SU-DHL-6 (cell line): ENCODE measurements at regions not wholly inside any gene's neighbourhood (a gene's known extent, or its start where the extent isn't known, plus 50 kb on each side); places are given as distances from the start of the nearest gene placed in this dataset.

Source experiments
- H2AFZ ChIP-seq: fragments of 200-600 bp; sonication (generic); 2 replicates; pipeline ENCODE4 v1.6.1; 2014; ENCODE audit warnings: low read depth, mild to moderate bottlenecking, moderate library complexity, mixed read lengths, antibody characterized with exemption, low read length; ENCODE audit not compliant: severe bottlenecking
- H3F3A ChIP-seq: fragments of 200-600 bp; shearing (Covaris generic); 2 replicates; pipeline ENCODE4 v1.6.0; 2016; ENCODE audit warnings: antibody characterized with exemption, mild to moderate bottlenecking; ENCODE audit not compliant: insufficient read depth
- H3K27ac ChIP-seq: fragments of 200-600 bp; sonication (generic); 2 replicates; pipeline ENCODE4 v1.5.1; 2016; ENCODE audit warnings: low read depth, mild to moderate bottlenecking, low read length, moderate library complexity, mixed read lengths
- H3K27me3 ChIP-seq: fragments of 200-600 bp; sonication (generic), shearing (Covaris generic); 2 replicates; pipeline ENCODE4 v1.6.0; 2014; ENCODE audit warnings: mild to moderate bottlenecking, low read length
- H3K36me3 ChIP-seq: fragments of 200-600 bp; sonication (generic); 2 replicates; pipeline ENCODE4 v1.6.1; 2014; ENCODE audit warnings: mild to moderate bottlenecking, low read length, mixed read lengths
- H3K4me2 ChIP-seq: fragments of 300-600, 200-600 bp; shearing (Covaris generic), sonication (generic); 2 replicates; pipeline ENCODE4 v1.6.0; 2014; ENCODE audit warnings: low read length, low read depth, mild to moderate bottlenecking; ENCODE audit not compliant: poor library complexity, severe bottlenecking
- H3K4me3 ChIP-seq: fragments of 200-600 bp; sonication (generic); 2 replicates; pipeline ENCODE4 v1.5.1; 2014; ENCODE audit warnings: antibody characterized with exemption, low read length, mild to moderate bottlenecking, mixed read lengths; ENCODE audit not compliant: insufficient read depth, poor library complexity, severe bottlenecking
- H3K79me2 ChIP-seq: fragments of 200-600 bp; sonication (generic); 2 replicates; pipeline ENCODE4 v1.6.1; 2014; ENCODE audit warnings: mild to moderate bottlenecking, low read length, moderate library complexity; ENCODE audit not compliant: insufficient read depth
- H3K9ac ChIP-seq: fragments of 200-600 bp; sonication (generic); 2 replicates; pipeline ENCODE4 v1.7.0; 2014; ENCODE audit warnings: mild to moderate bottlenecking, low read length
- H3K9me2 ChIP-seq: fragments of 200-600 bp; sonication (generic); replicated peaks from 2 replicates; pipeline ENCODE4 v1.6.1; 2014; ENCODE audit warnings: low read length; ENCODE audit not compliant: insufficient read depth
- H3K9me3 ChIP-seq: fragments of 200-600 bp; sonication (generic); 2 replicates; pipeline ENCODE4 v1.6.1; 2014; ENCODE audit warnings: low read length, mixed read lengths; ENCODE audit not compliant: insufficient read depth
- H4K20me1 ChIP-seq: fragments of 200-600 bp; sonication (generic); 2 replicates; pipeline ENCODE4 v1.6.1; 2014; ENCODE audit warnings: low read depth, mild to moderate bottlenecking, antibody characterized with exemption, low read length, moderate library complexity, mixed read lengths
- EZH2phosphoT487 ChIP-seq: fragments of 200-600 bp; sonication (generic), shearing (Covaris generic); conservative IDR thresholded peaks from 2 replicates; pipeline ENCODE4 v1.6.1; 2018; ENCODE audit warnings: mild to moderate bottlenecking, antibody characterized with exemption, low read length, moderate library complexity, mixed read lengths
- TF ChIP-seq, protein P1 (sequence below): fragments of 200-600 bp; sonication (generic); IDR thresholded peaks from one replicate; pipeline ENCODE4 v1.5.1; 2017; ENCODE audit warnings: antibody characterized with exemption, mild to moderate bottlenecking, low read length, moderate library complexity; ENCODE audit not compliant: insufficient read depth, poor library complexity, severe bottlenecking

DNA sequence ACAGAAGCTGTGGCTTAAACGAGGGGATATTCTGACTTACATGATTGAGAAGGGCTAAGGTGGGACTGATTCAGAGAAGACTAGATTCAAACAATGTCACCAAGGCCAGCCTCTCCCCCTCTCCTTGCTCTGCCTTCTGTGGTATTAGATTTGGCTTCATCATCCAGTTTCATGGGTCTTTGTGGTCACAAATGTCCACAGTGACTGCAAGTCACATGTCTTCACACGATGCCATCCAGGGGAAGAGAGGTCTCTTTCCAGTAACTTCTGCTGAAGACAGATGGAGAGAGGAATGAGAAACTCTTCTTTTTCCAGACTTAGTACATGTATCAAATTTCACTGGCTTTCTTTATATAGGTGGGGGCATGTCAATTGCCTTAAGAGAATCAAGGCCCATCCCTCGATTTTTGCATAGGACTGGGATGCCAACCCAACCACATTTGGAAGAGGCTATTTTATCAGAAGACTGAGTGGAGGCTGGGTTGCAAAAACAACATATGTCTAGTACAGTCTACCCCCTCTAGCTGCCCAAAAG lies 57.3 kb upstream of the HNF1B start:
- Histone ChIP-seq H3F3A (no peaks in the 10 kb centered on the region), H3K9ac (no peak overlapping the region), H3K4me3 (no peak overlapping the region), H3K36me3 (no peaks in the 10 kb centered on the region), H3K27ac (no peak overlapping the region), H3K9me2 (no peaks in the 10 kb centered on the region), H4K20me1 (no peaks in the 10 kb centered on the region), H3K79me2 (no peaks in the 10 kb centered on the region), H3K27me3 (no peaks in the 10 kb centered on the region), H3K9me3 (no peaks in the 10 kb centered on the region), H3K4me2 (no peak overlapping the region), H2AFZ (no peak overlapping the region)
- TF ChIP-seq, protein P1, sequence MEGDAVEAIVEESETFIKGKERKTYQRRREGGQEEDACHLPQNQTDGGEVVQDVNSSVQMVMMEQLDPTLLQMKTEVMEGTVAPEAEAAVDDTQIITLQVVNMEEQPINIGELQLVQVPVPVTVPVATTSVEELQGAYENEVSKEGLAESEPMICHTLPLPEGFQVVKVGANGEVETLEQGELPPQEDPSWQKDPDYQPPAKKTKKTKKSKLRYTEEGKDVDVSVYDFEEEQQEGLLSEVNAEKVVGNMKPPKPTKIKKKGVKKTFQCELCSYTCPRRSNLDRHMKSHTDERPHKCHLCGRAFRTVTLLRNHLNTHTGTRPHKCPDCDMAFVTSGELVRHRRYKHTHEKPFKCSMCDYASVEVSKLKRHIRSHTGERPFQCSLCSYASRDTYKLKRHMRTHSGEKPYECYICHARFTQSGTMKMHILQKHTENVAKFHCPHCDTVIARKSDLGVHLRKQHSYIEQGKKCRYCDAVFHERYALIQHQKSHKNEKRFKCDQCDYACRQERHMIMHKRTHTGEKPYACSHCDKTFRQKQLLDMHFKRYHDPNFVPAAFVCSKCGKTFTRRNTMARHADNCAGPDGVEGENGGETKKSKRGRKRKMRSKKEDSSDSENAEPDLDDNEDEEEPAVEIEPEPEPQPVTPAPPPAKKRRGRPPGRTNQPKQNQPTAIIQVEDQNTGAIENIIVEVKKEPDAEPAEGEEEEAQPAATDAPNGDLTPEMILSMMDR: no peak
- no peak for TF ChIP-seq EZH2phosphoT487

DNA sequence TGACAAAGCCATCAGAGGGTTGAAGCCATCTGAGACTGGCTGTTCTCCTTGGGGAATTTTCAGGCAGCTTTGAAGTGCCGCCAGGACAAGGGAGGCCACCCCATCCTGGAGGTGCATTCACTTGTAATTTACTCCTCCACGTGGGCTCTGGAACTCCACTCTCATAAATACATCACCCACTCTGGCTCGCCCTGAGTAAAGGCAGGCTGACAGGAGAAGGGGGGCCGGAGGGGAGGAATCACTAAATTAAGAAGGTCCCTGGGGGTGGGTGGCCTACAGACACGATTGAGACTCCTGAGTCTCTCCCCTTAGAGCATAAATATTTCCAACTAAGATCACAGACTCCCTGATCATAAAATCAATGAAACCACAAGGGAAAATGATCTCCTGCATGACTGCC lies 56.3 kb upstream of the HNF1B start:
- no peaks in the 10 kb centered on the region for H3K9me2 ChIP-seq
- TF ChIP-seq EZH2phosphoT487: no peak
- TF ChIP-seq, protein P1: no peak
- no peak overlapping the region for H3K4me2 ChIP-seq
- H3K4me3 ChIP-seq: no peak overlapping the region
- no peaks in the 10 kb centered on the region for H3K27me3 ChIP-seq
- H3K27ac ChIP-seq: no peak overlapping the region
- no peaks in the 10 kb centered on the region for H3K36me3 ChIP-seq
- no peak overlapping the region for H3K9ac ChIP-seq
- no peaks in the 10 kb centered on the region for H3K79me2 ChIP-seq
- H4K20me1 ChIP-seq: no peaks in the 10 kb centered on the region
- H2AFZ ChIP-seq: no peak overlapping the region
- no peaks in the 10 kb centered on the region for H3F3A ChIP-seq
- no peaks in the 10 kb centered on the region for H3K9me3 ChIP-seq

DNA sequence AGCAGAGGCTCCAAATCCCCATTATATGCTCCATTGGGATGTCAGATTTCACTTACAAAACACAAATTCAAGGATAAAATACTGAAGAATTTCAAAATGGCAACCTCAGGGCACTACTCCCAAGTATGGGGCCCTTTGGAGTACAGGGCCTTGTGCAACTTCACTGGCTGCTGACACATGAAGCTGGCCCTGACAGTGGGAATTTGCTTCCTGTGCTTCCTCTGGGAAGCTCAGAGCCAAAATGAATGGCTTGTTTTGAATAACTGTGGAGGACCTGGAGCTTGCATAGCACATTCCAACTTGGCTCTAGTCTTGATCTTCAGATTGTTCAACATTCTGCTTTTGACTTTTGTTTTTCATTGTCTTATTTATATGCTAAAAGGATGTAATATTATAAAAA lies 52.3 kb upstream of the HNF1B start:
- H3K27ac ChIP-seq: no peak overlapping the region
- H3K36me3 ChIP-seq: no peaks in the 10 kb centered on the region
- no peaks in the 10 kb centered on the region for H3K9me2 ChIP-seq
- H4K20me1 ChIP-seq: no peaks in the 10 kb centered on the region
- no peaks in the 10 kb centered on the region for H3F3A ChIP-seq
- H3K9ac ChIP-seq: no peak overlapping the region
- no peaks in the 10 kb centered on the region for H3K79me2 ChIP-seq
- no peak overlapping the region for H3K4me3 ChIP-seq
- H2AFZ ChIP-seq: no peak overlapping the region
- H3K9me3 ChIP-seq: no peaks in the 10 kb centered on the region
- no peaks in the 10 kb centered on the region for H3K27me3 ChIP-seq
- no peak for TF ChIP-seq EZH2phosphoT487
- TF ChIP-seq, protein P1: no peak
- no peak overlapping the region for H3K4me2 ChIP-seq
